GM23338 (cell line): ENCODE measurements at regions not wholly inside any gene's neighbourhood (a gene's known extent, or its start where the extent isn't known, plus 50 kb on each side); places are given as distances from the start of the nearest gene placed in this dataset.
"Not testable (repeated sequence)": the region's sequence is repeated elsewhere in the genome, so short reads cannot be mapped to it uniquely, and the experiment has no call there.

ENCODE experiments used
- ATAC-seq: fragments of 200-7000 bp; cut with Tn5 transposase; 3 replicates; pipeline ENCODE4 v1.9.1; 2020
- DNase-seq: peaks from one replicate; pipeline ENCODE4 v3.0.0-alpha.2; 2015; ENCODE audit warnings: low spot score
- H2AFZ ChIP-seq: fragments of 200-600 bp; sonication (generic); 2 replicates; pipeline ENCODE4 v1.8.0; 2016; ENCODE audit warnings: antibody characterized with exemption, mild to moderate bottlenecking, moderate library complexity
- H3F3A ChIP-seq: fragments of 200-600 bp; sonication (generic); replicated peaks from 2 replicates; pipeline ENCODE4 v1.8.0; 2017; ENCODE audit warnings: antibody characterized with exemption, mixed run types, low read depth
- H3K27ac ChIP-seq: fragments of 200-600 bp; sonication (generic); 2 replicates; pipeline ENCODE4 v1.6.1; 2016; ENCODE audit warnings: low read depth
- H3K27me3 ChIP-seq: fragments of 200-600 bp; sonication (generic); 2 replicates; pipeline ENCODE4 v1.8.0; 2016; ENCODE audit warnings: mild to moderate bottlenecking, mixed run types, moderate library complexity; ENCODE audit not compliant: insufficient read depth
- H3K36me3 ChIP-seq: fragments of 200-600 bp; sonication (generic); 2 replicates; pipeline ENCODE4 v1.8.0; 2016; ENCODE audit warnings: mild to moderate bottlenecking; ENCODE audit not compliant: insufficient read depth
- H3K4me1 ChIP-seq: fragments of 200-600 bp; sonication (generic); 2 replicates; pipeline ENCODE4 v1.8.0; 2016; ENCODE audit warnings: mild to moderate bottlenecking, moderate library complexity; ENCODE audit not compliant: insufficient read depth
- H3K4me2 ChIP-seq: fragments of 200-600 bp; sonication (generic); 2 replicates; pipeline ENCODE4 v1.7.1; 2017; ENCODE audit warnings: mixed run types
- H3K4me3 ChIP-seq: fragments of 200-600 bp; sonication (generic); 2 replicates; pipeline ENCODE4 v1.6.1; 2016; ENCODE audit warnings: mixed run types
- H3K79me2 ChIP-seq: fragments of 200-600 bp; sonication (generic); replicated peaks from 2 replicates; pipeline ENCODE4 v1.8.0; 2017; ENCODE audit warnings: mild to moderate bottlenecking; ENCODE audit not compliant: insufficient read depth
- H3K9me2 ChIP-seq: fragments of 200-600 bp; sonication (generic); 2 replicates; pipeline ENCODE4 v1.8.0; 2017; ENCODE audit not compliant: insufficient read depth
- H4K20me1 ChIP-seq: fragments of 200-600 bp; sonication (generic); replicated peaks from 2 replicates; pipeline ENCODE4 v1.8.0; 2017; ENCODE audit warnings: mild to moderate bottlenecking; ENCODE audit not compliant: insufficient read depth
- H3K27ac Mint-ChIP-seq: 2 replicates; pipeline ENCODE4 v1.8.0; 2020; ENCODE audit warnings: inconsistent platforms, mild to moderate bottlenecking, moderate library complexity, mixed read lengths
- H3K27me3 Mint-ChIP-seq: 3 replicates; pipeline ENCODE4 v1.8.0; 2022; ENCODE audit warnings: low read depth, mild to moderate bottlenecking, moderate library complexity, mixed read lengths, inconsistent platforms; ENCODE audit not compliant: insufficient read depth, poor library complexity
- H3K36me3 Mint-ChIP-seq: 3 replicates; pipeline ENCODE4 v1.8.0; 2021; ENCODE audit warnings: low read depth, mild to moderate bottlenecking, inconsistent platforms, moderate library complexity, mixed read lengths
- H3K4me1 Mint-ChIP-seq: 3 replicates; pipeline ENCODE4 v1.8.0; 2020; ENCODE audit warnings: mild to moderate bottlenecking, inconsistent platforms, mixed read lengths
- H3K4me3 Mint-ChIP-seq: 3 replicates; pipeline ENCODE4 v1.8.0; 2021; ENCODE audit warnings: moderate library complexity, mild to moderate bottlenecking, inconsistent platforms, mixed read lengths
- H3K9me3 Mint-ChIP-seq: 3 replicates; pipeline ENCODE4 v1.8.0; 2020; ENCODE audit warnings: moderate library complexity, mild to moderate bottlenecking, inconsistent platforms, mixed read lengths
- CREB1 ChIP-seq: fragments of 250-450 bp; sonication (Bioruptor Pico); IDR thresholded peaks from 2 replicates; pipeline ENCODE4 v1.5.0; 2020; ENCODE audit warnings: low read depth, mild to moderate bottlenecking, moderate library complexity
- CTCF ChIP-seq, 2 experiments: fragments of 200-600 bp in 1 of 2; sonication (generic) in 1 of 2; conservative IDR thresholded peaks; 2 replicates each; pipeline versions ENCODE4 v1.5.1 to v1.6.1; 2016 to 2017; ENCODE audit warnings: antibody characterized with exemption in 2 of 2, low read depth in 2 of 2, mild to moderate bottlenecking in 2 of 2, moderate library complexity in 1 of 2
- ETS1 ChIP-seq: IDR thresholded peaks from 2 replicates; pipeline ENCODE4 v1.6.1; 2016; ENCODE audit warnings: antibody characterized with exemption
- EZH2 ChIP-seq: fragments of 200-600 bp; sonication (generic); IDR thresholded peaks from one replicate; pipeline ENCODE4 v1.8.0; 2017; ENCODE audit warnings: antibody characterized with exemption, mild to moderate bottlenecking, low read depth; ENCODE audit not compliant: unreplicated experiment
- EZH2phosphoT487 ChIP-seq: fragments of 200-600 bp; sonication (generic); IDR thresholded peaks from one replicate; pipeline ENCODE4 v1.8.1; 2018; ENCODE audit warnings: antibody characterized with exemption; ENCODE audit not compliant: unreplicated experiment
- JUNB ChIP-seq: IDR thresholded peaks from one replicate; pipeline ENCODE4 v1.6.1; 2016; ENCODE audit warnings: antibody characterized with exemption; ENCODE audit not compliant: unreplicated experiment
- NANOG ChIP-seq: IDR thresholded peaks from 2 replicates; pipeline ENCODE4 v1.6.1; 2016; ENCODE audit warnings: antibody characterized with exemption, borderline replicate concordance
- POLR2AphosphoS5 ChIP-seq: IDR thresholded peaks from 2 replicates; pipeline ENCODE4 v1.6.1; 2016; ENCODE audit warnings: antibody characterized with exemption, low read depth
- REST ChIP-seq: IDR thresholded peaks from one replicate; pipeline ENCODE4 v1.6.1; 2018; ENCODE audit warnings: antibody characterized with exemption; ENCODE audit not compliant: unreplicated experiment
- STAT1 ChIP-seq: IDR thresholded peaks from one replicate; pipeline ENCODE4 v1.6.1; 2016; ENCODE audit warnings: antibody characterized with exemption; ENCODE audit not compliant: unreplicated experiment
- ZNF114 ChIP-seq: fragments of 250-450 bp; sonication (Bioruptor Pico); IDR thresholded peaks from 2 replicates; pipeline ENCODE4 v1.5.0; 2020; ENCODE audit warnings: mild to moderate bottlenecking, moderate library complexity
- ZNF331 ChIP-seq: fragments of 250-450 bp; sonication (Bioruptor Pico); IDR thresholded peaks from 2 replicates; pipeline ENCODE4 v1.5.0; 2020; ENCODE audit warnings: low read depth, mild to moderate bottlenecking, moderate library complexity

- H4K20me1 ChIP-seq, H3K27me3 ChIP-seq, H3K9me2 ChIP-seq, H2AFZ ChIP-seq, DNase-seq, H3K4me3 Mint-ChIP-seq, H3K4me1 ChIP-seq, H3K36me3 ChIP-seq, ATAC-seq, H3K4me1 Mint-ChIP-seq, H3K79me2 ChIP-seq, H3K4me2 ChIP-seq, H3K27ac ChIP-seq, H3K27ac Mint-ChIP-seq, H3K27me3 Mint-ChIP-seq, H3K4me3 ChIP-seq, H3F3A ChIP-seq: not testable (repeated sequence)
- Mint-ChIP-seq H3K9me3 (peaks cover 50% of the 10 kb centered on the region), H3K36me3 (peaks cover 38% of the 10 kb centered on the region)
These were observed 78.2 kb upstream of the PTPN13 start for GRCh38 chr4:86515963-86516362.

- no peak for ATAC-seq
- H3K4me3 Mint-ChIP-seq = no peak overlapping the region
- peaks cover 51% of the 10 kb centered on the region for H3K36me3 Mint-ChIP-seq
These were observed 72.6 kb upstream of the PTPN13 start for GRCh38 chr4:86521373-86521969.

More at GRCh38 chr4:86521373-86521969, 72.6 kb upstream of the PTPN13 start:
- no peaks in the 10 kb centered on the region for H3F3A ChIP-seq
- no peak overlapping the region for H3K27ac ChIP-seq
- no peak overlapping the region for H2AFZ ChIP-seq
- H3K79me2 ChIP-seq = no peaks in the 10 kb centered on the region
- no peaks in the 10 kb centered on the region for H3K27me3 ChIP-seq
- no peaks in the 10 kb centered on the region for H3K9me2 ChIP-seq
- Mint-ChIP-seq H3K4me1 (no peaks in the 10 kb centered on the region), H3K27me3 (no peaks in the 10 kb centered on the region), H3K27ac (no peak overlapping the region), H3K9me3 (peaks cover 55% of the 10 kb centered on the region)
- H3K4me2 ChIP-seq = no peak overlapping the region
- no peaks in the 10 kb centered on the region for H3K4me1 ChIP-seq
- DNase-seq = no peak
- 0 out of 2 replicates have a peak, but pooled peaks cover 5% of the 10 kb centered on the region for H3K36me3 ChIP-seq
- no peak overlapping the region for H3K4me3 ChIP-seq
- TF ChIP-seq POLR2AphosphoS5 = no peak
- no peak for TF ChIP-seq EZH2
- TF ChIP-seq CREB1 = no peak
- no peak for TF ChIP-seq REST
- TF ChIP-seq ZNF114 (CRISPR knock-in tag) = no peak
- no peak for TF ChIP-seq NANOG
- no peak for TF ChIP-seq EZH2phosphoT487
- no peak for TF ChIP-seq ETS1
- no peak for TF ChIP-seq CTCF (conservative IDR thresholded peaks at IDR 0.05; ENCODE audit: low read depth in 2 of 2)
- TF ChIP-seq STAT1 = no peak
- TF ChIP-seq JUNB = no peak
- TF ChIP-seq ZNF331 (CRISPR knock-in tag) = no peak
- H4K20me1 ChIP-seq = no peaks in the 10 kb centered on the region
